ENCODE measurements at regions not wholly inside any gene's neighbourhood (a gene's known extent, or its start where the extent isn't known, plus 50 kb on each side); places are given as distances from the start of the nearest gene placed in this dataset.
"Not testable (repeated sequence)": the region's sequence is repeated elsewhere in the genome, so short reads cannot be mapped to it uniquely, and the experiment has no call there.

GRCh38 chr5:12870872-12871539, 966.8 kb upstream of the CTNND2 start:
- Histone ChIP-seq H3K36me3 (no peaks in the 10 kb centered on the region), H3K9me3 (peaks cover 0 to 3% (median 0%) of the 10 kb centered on the region in 4 donors), H3K4me1 (no peaks in the 10 kb centered on the region), H3K27ac (no peak overlapping the region), H3K27me3 (no peaks in the 10 kb centered on the region), H3K4me3 (no peak overlapping the region)
- intact Hi-C loops (cut with DNase I): no loop called here
- 77 to 79% methylated on average over 1 of the region's 1 CpG for WGBS, 2 donors
- TF ChIP-seq CTCF (IDR thresholded peaks at IDR 0.05): no peak
- TF ChIP-seq POLR2AphosphoS5 (IDR thresholded peaks at IDR 0.05): no peak
- TF ChIP-seq EP300 (IDR thresholded peaks at IDR 0.05): no peak
- TF ChIP-seq POLR2A (IDR thresholded peaks at IDR 0.05): no peak
- DNase-seq: no peak

- TF ChIP-seq POLR2AphosphoS5 (IDR thresholded peaks at IDR 0.05): no peak
- TF ChIP-seq POLR2A (IDR thresholded peaks at IDR 0.05): no peak
- no peak for TF ChIP-seq EP300 (IDR thresholded peaks at IDR 0.05)
- no peak for TF ChIP-seq CTCF (IDR thresholded peaks at IDR 0.05)
- no peak overlapping the region for H3K4me3 ChIP-seq
- no peaks in the 10 kb centered on the region for H3K36me3 ChIP-seq
- no peaks in the 10 kb centered on the region for H3K27me3 ChIP-seq
- H3K4me1 ChIP-seq: no peaks in the 10 kb centered on the region
- H3K9me3 ChIP-seq: no peaks in the 10 kb centered on the region
- DNase-seq: no peak
- no peak overlapping the region for H3K27ac ChIP-seq
- intact Hi-C loops (cut with DNase I): no loop called here
Observed at GRCh38 chr5:12865529-12865928, 961.3 kb upstream of the CTNND2 start.

- Histone ChIP-seq H3K27ac (no peak overlapping the region), H3K9me3 (no peaks in the 10 kb centered on the region), H3K4me1 (no peaks in the 10 kb centered on the region), H3K4me3 (no peak overlapping the region), H3K27me3 (no peaks in the 10 kb centered on the region), H3K36me3 (no peaks in the 10 kb centered on the region)
- DNase-seq: no peak
- intact Hi-C loops (cut with DNase I): no loop called here
- no peak for TF ChIP-seq POLR2A (IDR thresholded peaks at IDR 0.05)
- no peak for TF ChIP-seq EP300 (IDR thresholded peaks at IDR 0.05)
- TF ChIP-seq POLR2AphosphoS5 (IDR thresholded peaks at IDR 0.05): no peak
- 71 to 80% methylated on average over 7 of the region's 7 CpGs for WGBS, 2 donors
Observed at GRCh38 chr5:12861886-12862654, 957.8 kb upstream of the CTNND2 start.

- not testable (repeated sequence) for H3K4me3 ChIP-seq
- 27 to 53% methylated on average over 1 of the region's 1 CpG for WGBS, 2 donors
Observed at GRCh38 chr5:12856105-12856504, 951.9 kb upstream of the CTNND2 start.

GRCh38 chr5:12854386-12854785, 950.1 kb upstream of the CTNND2 start:
- Histone ChIP-seq H3K36me3 (no peaks in the 10 kb centered on the region), H3K4me1 (no peaks in the 10 kb centered on the region), H3K27me3 (no peaks in the 10 kb centered on the region), H3K9me3 (no peaks in the 10 kb centered on the region), H3K27ac (no peak overlapping the region), H3K4me3 (no peak overlapping the region)
- TF ChIP-seq POLR2A (IDR thresholded peaks at IDR 0.05) (no peak), CTCF (IDR thresholded peaks at IDR 0.05) (no peak), EP300 (IDR thresholded peaks at IDR 0.05) (no peak), POLR2AphosphoS5 (IDR thresholded peaks at IDR 0.05) (no peak)
- 54 to 73% methylated on average over 5 of the region's 5 CpGs for WGBS, 2 donors
- intact Hi-C loops (cut with DNase I): no loop called here
- no peak for DNase-seq

More at GRCh38 chr5:12856105-12856504, 951.9 kb upstream of the CTNND2 start:
- H3K4me1 ChIP-seq; DNase-seq; H3K36me3 ChIP-seq; H3K27me3 ChIP-seq; H3K27ac ChIP-seq; intact Hi-C loops (cut with DNase I); H3K9me3 ChIP-seq: not testable (repeated sequence)

Measured in sigmoid colon (tissue), 6 donors.